ENCODE measurements at regions not wholly inside any gene's neighbourhood (a gene's known extent, or its start where the extent isn't known, plus 50 kb on each side); places are given as distances from the start of the nearest gene placed in this dataset.

DNA sequence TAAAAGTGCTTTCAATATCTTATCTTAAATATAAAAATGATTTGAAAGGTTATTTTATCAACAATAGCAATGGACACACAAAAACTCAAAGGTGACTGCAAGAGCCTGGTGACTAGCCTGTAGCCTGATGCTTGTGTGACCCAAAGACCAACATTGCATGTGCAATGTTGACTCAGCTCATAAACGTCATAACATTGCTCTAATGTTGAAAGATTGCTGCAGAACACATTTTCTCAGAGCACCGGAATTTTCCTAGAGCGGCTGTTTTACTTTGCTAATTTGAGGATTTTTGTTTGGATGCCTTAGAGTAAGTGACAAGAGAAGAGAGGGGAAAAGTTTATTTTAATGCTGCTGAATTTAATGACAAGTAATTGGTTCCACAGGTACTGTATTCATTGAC is 107.1 kb downstream of the RAB18 start (continued):
- no peak for TF ChIP-seq STAT1 (IDR thresholded peaks at IDR 0.05; ENCODE audit: unreplicated experiment)
- TF ChIP-seq, protein P1, sequence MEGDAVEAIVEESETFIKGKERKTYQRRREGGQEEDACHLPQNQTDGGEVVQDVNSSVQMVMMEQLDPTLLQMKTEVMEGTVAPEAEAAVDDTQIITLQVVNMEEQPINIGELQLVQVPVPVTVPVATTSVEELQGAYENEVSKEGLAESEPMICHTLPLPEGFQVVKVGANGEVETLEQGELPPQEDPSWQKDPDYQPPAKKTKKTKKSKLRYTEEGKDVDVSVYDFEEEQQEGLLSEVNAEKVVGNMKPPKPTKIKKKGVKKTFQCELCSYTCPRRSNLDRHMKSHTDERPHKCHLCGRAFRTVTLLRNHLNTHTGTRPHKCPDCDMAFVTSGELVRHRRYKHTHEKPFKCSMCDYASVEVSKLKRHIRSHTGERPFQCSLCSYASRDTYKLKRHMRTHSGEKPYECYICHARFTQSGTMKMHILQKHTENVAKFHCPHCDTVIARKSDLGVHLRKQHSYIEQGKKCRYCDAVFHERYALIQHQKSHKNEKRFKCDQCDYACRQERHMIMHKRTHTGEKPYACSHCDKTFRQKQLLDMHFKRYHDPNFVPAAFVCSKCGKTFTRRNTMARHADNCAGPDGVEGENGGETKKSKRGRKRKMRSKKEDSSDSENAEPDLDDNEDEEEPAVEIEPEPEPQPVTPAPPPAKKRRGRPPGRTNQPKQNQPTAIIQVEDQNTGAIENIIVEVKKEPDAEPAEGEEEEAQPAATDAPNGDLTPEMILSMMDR (conservative IDR thresholded peaks at IDR 0.05; ENCODE audit: low read depth in 2 of 2): no peak
- TF ChIP-seq JUNB (IDR thresholded peaks at IDR 0.05; ENCODE audit: unreplicated experiment): no peak
- no peak for TF ChIP-seq EZH2 (IDR thresholded peaks at IDR 0.05; ENCODE audit: low read depth, unreplicated experiment)
- no peak for TF ChIP-seq ZNF114 (CRISPR knock-in tag; IDR thresholded peaks at IDR 0.05)
- TF ChIP-seq, protein P2, sequence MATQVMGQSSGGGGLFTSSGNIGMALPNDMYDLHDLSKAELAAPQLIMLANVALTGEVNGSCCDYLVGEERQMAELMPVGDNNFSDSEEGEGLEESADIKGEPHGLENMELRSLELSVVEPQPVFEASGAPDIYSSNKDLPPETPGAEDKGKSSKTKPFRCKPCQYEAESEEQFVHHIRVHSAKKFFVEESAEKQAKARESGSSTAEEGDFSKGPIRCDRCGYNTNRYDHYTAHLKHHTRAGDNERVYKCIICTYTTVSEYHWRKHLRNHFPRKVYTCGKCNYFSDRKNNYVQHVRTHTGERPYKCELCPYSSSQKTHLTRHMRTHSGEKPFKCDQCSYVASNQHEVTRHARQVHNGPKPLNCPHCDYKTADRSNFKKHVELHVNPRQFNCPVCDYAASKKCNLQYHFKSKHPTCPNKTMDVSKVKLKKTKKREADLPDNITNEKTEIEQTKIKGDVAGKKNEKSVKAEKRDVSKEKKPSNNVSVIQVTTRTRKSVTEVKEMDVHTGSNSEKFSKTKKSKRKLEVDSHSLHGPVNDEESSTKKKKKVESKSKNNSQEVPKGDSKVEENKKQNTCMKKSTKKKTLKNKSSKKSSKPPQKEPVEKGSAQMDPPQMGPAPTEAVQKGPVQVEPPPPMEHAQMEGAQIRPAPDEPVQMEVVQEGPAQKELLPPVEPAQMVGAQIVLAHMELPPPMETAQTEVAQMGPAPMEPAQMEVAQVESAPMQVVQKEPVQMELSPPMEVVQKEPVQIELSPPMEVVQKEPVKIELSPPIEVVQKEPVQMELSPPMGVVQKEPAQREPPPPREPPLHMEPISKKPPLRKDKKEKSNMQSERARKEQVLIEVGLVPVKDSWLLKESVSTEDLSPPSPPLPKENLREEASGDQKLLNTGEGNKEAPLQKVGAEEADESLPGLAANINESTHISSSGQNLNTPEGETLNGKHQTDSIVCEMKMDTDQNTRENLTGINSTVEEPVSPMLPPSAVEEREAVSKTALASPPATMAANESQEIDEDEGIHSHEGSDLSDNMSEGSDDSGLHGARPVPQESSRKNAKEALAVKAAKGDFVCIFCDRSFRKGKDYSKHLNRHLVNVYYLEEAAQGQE (IDR thresholded peaks at IDR 0.05; ENCODE audit: unreplicated experiment): no peak

DNA sequence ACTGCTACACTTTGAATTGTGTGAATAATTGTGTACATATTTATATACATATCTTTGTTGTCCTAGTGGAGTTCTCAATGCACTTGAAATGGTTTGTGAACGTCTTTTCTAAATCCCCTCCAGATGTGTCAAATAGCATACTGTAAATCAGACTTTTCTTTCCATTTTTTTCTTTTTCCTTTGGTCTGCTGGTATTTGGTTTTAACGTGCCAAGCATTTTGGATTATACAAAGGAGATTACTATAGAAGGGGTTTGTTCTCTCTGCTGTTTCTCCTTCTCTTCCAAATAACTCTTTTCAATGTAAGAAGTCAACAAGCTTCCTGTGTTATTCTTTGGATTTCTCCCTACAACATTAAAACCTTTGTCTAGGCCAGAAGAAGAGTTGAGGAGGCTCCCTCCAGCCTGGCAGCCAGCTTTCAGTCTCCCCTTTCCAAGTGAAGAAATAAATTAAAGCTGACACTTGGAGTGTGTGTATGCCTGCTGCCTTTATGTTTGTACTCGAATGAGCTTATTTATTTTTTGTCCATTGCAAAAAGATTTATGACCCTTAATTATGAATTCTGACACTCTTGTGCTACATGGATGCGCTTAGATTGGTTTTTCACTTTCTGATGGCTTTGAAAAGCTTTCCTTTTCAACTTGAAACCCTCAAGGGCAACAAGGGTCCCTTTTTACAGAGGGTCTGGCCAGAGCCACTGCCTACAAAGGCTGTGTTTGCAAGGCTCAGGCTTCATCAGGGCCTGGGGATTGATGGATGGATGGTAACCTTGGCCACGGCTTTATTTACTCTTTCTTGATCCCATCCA is 107.8 kb downstream of the RAB18 start:
- Histone ChIP-seq H3K27me3 (ENCODE audit: insufficient read depth) (no peaks in the 10 kb centered on the region), H3K27ac (ENCODE audit: low read depth) (no peak overlapping the region), H3K4me1 (ENCODE audit: insufficient read depth) (peaks cover 19% of the 10 kb centered on the region), H3K79me2 (replicated peaks; ENCODE audit: insufficient read depth) (no peaks in the 10 kb centered on the region), H3K4me3 (no peak overlapping the region), H3K36me3 (ENCODE audit: insufficient read depth) (no peaks in the 10 kb centered on the region), H3K9me2 (ENCODE audit: insufficient read depth) (peaks cover 6% of the 10 kb centered on the region; the same call in 1 of the 2 replicates), H2AFZ (no peak overlapping the region), H4K20me1 (replicated peaks; ENCODE audit: insufficient read depth) (no peaks in the 10 kb centered on the region), H3F3A (replicated peaks; ENCODE audit: low read depth) (no peaks in the 10 kb centered on the region), H3K4me2 (no peak overlapping the region)
- no peaks in the 10 kb centered on the region for H3K27me3 Mint-ChIP-seq (ENCODE audit: insufficient read depth, low read depth, poor library complexity)
- DNase-seq (ENCODE audit: low spot score): no peak
- H3K36me3 Mint-ChIP-seq (ENCODE audit: low read depth): no peaks in the 10 kb centered on the region
- no peaks in the 10 kb centered on the region for H3K9me3 Mint-ChIP-seq
- peaks cover 16% of the 10 kb centered on the region for H3K4me1 Mint-ChIP-seq
- H3K4me3 Mint-ChIP-seq: no peak overlapping the region
- ATAC-seq: no peak
- no peak overlapping the region for H3K27ac Mint-ChIP-seq
- TF ChIP-seq STAT1 (IDR thresholded peaks at IDR 0.05; ENCODE audit: unreplicated experiment) (no peak), JUNB (IDR thresholded peaks at IDR 0.05; ENCODE audit: unreplicated experiment) (no peak), EZH2 (IDR thresholded peaks at IDR 0.05; ENCODE audit: low read depth, unreplicated experiment) (no peak), NANOG (IDR thresholded peaks at IDR 0.05; ENCODE audit: borderline replicate concordance) (no peak), POLR2AphosphoS5 (IDR thresholded peaks at IDR 0.05; ENCODE audit: low read depth) (no peak), EZH2phosphoT487 (IDR thresholded peaks at IDR 0.05; ENCODE audit: unreplicated experiment) (no peak), ZNF114 (CRISPR knock-in tag; IDR thresholded peaks at IDR 0.05) (no peak)
- TF ChIP-seq, protein P2 (IDR thresholded peaks at IDR 0.05; ENCODE audit: unreplicated experiment): no peak
- TF ChIP-seq, protein P1 (conservative IDR thresholded peaks at IDR 0.05; ENCODE audit: low read depth in 2 of 2): no peak

Measured in GM23338 (cell line).